ENCODE measurements at regions not wholly inside any gene's neighbourhood (a gene's known extent, or its start where the extent isn't known, plus 50 kb on each side); places are given as distances from the start of the nearest gene placed in this dataset.

DNA sequence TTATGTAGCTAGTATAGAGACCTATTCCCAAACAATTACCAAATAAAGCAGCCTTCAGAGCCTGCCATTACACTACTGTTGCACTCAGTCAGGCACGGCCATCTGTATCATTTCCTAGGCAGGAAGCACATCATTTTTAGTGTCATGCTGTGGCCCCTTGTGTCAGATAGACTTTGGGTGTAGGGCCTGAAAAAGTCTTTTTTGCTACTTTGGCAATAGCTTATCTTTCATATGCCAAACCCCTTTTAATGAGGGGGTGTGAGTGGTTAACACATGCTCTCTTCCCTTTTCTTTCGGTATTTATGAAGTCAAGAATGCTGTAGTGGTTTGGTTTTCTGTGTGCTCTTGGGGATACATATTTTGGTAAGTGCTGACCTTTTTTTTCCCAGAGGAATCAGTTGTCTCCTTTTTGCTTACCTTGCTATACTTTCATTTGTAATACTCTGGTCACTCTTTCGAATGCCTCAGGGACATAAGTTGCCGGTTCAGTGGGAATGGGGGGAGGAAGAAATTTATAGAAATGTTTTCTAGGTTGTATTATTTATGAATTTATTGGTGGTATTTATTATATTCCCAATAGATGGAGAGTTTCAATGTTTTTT is 209.8 kb downstream of the CSNK1G3 start:
- Histone ChIP-seq H3K9me3 (ENCODE audit: control insufficient read depth, low read depth, low read length) (no peaks in the 10 kb centered on the region), H4K20me1 (ENCODE audit: control insufficient read depth, insufficient read depth, insufficient read length) (no peaks in the 10 kb centered on the region), H2BK20ac (ENCODE audit: low read depth, low read length, poor library complexity, severe bottlenecking) (no peak overlapping the region), H3K4ac (ENCODE audit: low read depth, low read length) (no peak overlapping the region), H3K27me3 (ENCODE audit: insufficient read depth, low read length) (no peaks in the 10 kb centered on the region), H3K23ac (ENCODE audit: insufficient read length, low read depth, low read length) (no peak overlapping the region), H2AFZ (ENCODE audit: low read length) (no peak overlapping the region), H3K23me2 (ENCODE audit: insufficient read length, low read depth, low read length, poor library complexity, severe bottlenecking) (no peaks in the 10 kb centered on the region), H3K14ac (ENCODE audit: insufficient read depth, low read length) (no peak overlapping the region), H2BK5ac (ENCODE audit: insufficient read length, low read length) (no peak overlapping the region), H2AK5ac (ENCODE audit: insufficient read length, low read length) (no peak overlapping the region), H3K79me2 (ENCODE audit: insufficient read depth, low read length) (no peaks in the 10 kb centered on the region; the same call in 1 of the 2 replicates), H4K8ac (replicated peaks; ENCODE audit: insufficient read length, low read depth, low read length) (no peak overlapping the region), H4K5ac (ENCODE audit: insufficient read length, low read depth, low read length) (no peak overlapping the region), H2BK120ac (ENCODE audit: low read depth, low read length, poor library complexity, severe bottlenecking) (no peak overlapping the region), H3K4me1 (ENCODE audit: insufficient read depth, low read length) (no peaks in the 10 kb centered on the region), H3K27ac (ENCODE audit: insufficient read length, low read depth, low read length) (no peak overlapping the region), H4K91ac (ENCODE audit: insufficient read length, low read depth, low read length) (no peak overlapping the region), H3K79me1 (ENCODE audit: insufficient read depth, low read depth, low read length, poor library complexity, severe bottlenecking) (no peaks in the 10 kb centered on the region), H2BK12ac (ENCODE audit: insufficient read length, low read depth, low read length) (no peak overlapping the region), H2BK15ac (ENCODE audit: low read depth, low read length) (no peak overlapping the region), H3T11ph (ENCODE audit: low read length) (no peak overlapping the region), H3K18ac (ENCODE audit: insufficient read length, low read depth, low read length) (no peak overlapping the region), H3K4me2 (ENCODE audit: insufficient read depth, insufficient read length, low read length) (no peak overlapping the region), H3K9ac (ENCODE audit: extremely low read depth, insufficient read length, low read length) (no peak overlapping the region), H3K56ac (ENCODE audit: insufficient read length, low read depth, low read length) (no peak overlapping the region)
- TF ChIP-seq, protein P1, sequence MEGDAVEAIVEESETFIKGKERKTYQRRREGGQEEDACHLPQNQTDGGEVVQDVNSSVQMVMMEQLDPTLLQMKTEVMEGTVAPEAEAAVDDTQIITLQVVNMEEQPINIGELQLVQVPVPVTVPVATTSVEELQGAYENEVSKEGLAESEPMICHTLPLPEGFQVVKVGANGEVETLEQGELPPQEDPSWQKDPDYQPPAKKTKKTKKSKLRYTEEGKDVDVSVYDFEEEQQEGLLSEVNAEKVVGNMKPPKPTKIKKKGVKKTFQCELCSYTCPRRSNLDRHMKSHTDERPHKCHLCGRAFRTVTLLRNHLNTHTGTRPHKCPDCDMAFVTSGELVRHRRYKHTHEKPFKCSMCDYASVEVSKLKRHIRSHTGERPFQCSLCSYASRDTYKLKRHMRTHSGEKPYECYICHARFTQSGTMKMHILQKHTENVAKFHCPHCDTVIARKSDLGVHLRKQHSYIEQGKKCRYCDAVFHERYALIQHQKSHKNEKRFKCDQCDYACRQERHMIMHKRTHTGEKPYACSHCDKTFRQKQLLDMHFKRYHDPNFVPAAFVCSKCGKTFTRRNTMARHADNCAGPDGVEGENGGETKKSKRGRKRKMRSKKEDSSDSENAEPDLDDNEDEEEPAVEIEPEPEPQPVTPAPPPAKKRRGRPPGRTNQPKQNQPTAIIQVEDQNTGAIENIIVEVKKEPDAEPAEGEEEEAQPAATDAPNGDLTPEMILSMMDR (conservative IDR thresholded peaks at IDR 0.05) = no peak
- Mint-ChIP-seq H3K4me1 (no peaks in the 10 kb centered on the region), H3K9me3 (peaks cover 3 to 5% of the 10 kb centered on the region in 2 experiments; a peak in 4 of 5 replicates), H3K4me3 (no peak overlapping the region), H3K36me3 (ENCODE audit: insufficient read depth in 1 of 3, low read depth in 3 of 3) (peaks cover 0 to 10% (median 8%) of the 10 kb centered on the region in 3 experiments; a peak in 2 of 7 replicates), H3K27me3 (ENCODE audit: low read depth) (no peaks in the 10 kb centered on the region), H3K27ac (no peak overlapping the region)
- no CpG with 5 or more reads among the region's 4 CpGs for WGBS (ENCODE audit: extremely low coverage, insufficient read length, low lambda C conversion rate)
- DNase-seq = no peak
